Epithelial cell of esophagus (primary cell): ENCODE measurements at regions not wholly inside any gene's neighbourhood (a gene's known extent, or its start where the extent isn't known, plus 50 kb on each side); places are given as distances from the start of the nearest gene placed in this dataset.

Experiments used
- DNase-seq: peaks from one replicate; pipeline ENCODE4 v3.0.0; 2010; ENCODE audit warnings: low read depth
- H3K4me3 ChIP-seq: 2 replicates; pipeline ENCODE4 v1.5.1; 2011; ENCODE audit warnings: mild to moderate bottlenecking, low read length, control low read depth
- TF ChIP-seq, protein P1 (sequence below): IDR thresholded peaks from 2 replicates; pipeline ENCODE4 v1.5.1; 2011; ENCODE audit warnings: low read depth, mild to moderate bottlenecking, low read length, control low read depth, inconsistent platforms; ENCODE audit not compliant: insufficient read depth; ENCODE audit errors: missing control alignments

DNA sequence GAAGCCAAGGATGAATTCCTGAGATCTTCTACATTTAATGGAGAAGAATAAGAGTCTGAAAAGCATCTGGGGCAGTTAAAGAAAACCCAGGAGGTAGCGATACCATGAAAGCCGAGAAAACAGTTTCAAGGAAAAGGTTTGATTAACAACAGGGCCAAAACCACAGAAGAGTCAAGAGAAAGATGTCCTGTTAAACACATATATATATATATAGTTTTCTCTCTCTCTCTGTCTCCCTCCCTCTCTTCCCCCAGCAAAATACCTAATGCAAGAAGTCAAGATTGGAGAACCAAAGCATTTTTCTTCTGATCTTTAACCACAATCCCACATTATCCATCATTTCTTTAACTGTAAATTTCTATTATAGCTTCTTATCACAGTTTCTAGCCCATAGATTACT is 261.4 kb downstream of the SNX13 start:
- DNase-seq: no peak
- H3K4me3 ChIP-seq: no peak overlapping the region
- TF ChIP-seq, protein P1, sequence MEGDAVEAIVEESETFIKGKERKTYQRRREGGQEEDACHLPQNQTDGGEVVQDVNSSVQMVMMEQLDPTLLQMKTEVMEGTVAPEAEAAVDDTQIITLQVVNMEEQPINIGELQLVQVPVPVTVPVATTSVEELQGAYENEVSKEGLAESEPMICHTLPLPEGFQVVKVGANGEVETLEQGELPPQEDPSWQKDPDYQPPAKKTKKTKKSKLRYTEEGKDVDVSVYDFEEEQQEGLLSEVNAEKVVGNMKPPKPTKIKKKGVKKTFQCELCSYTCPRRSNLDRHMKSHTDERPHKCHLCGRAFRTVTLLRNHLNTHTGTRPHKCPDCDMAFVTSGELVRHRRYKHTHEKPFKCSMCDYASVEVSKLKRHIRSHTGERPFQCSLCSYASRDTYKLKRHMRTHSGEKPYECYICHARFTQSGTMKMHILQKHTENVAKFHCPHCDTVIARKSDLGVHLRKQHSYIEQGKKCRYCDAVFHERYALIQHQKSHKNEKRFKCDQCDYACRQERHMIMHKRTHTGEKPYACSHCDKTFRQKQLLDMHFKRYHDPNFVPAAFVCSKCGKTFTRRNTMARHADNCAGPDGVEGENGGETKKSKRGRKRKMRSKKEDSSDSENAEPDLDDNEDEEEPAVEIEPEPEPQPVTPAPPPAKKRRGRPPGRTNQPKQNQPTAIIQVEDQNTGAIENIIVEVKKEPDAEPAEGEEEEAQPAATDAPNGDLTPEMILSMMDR: no peak

DNA sequence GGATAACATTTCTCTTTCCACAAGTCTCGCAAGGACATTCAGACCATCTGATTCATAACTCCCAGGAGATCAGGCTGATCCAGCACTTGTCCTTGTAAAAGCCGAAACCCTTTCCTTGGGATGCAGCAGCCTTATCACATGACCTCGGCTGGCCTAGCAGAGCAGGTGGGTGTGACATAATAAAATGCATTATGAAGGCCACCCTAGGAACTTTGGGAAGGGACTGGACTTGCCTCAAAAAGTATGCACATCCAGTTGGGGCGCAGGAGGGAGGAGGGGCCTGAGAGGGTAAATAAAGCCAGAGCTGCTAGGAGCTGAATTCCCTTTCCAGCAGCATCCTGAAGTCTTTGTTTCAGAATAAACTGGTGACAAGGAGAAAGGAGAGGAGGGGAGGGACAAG is 260.8 kb downstream of the SNX13 start:
- TF ChIP-seq, protein P1: no peak
- H3K4me3 ChIP-seq: no peak overlapping the region
- no peak for DNase-seq

DNA sequence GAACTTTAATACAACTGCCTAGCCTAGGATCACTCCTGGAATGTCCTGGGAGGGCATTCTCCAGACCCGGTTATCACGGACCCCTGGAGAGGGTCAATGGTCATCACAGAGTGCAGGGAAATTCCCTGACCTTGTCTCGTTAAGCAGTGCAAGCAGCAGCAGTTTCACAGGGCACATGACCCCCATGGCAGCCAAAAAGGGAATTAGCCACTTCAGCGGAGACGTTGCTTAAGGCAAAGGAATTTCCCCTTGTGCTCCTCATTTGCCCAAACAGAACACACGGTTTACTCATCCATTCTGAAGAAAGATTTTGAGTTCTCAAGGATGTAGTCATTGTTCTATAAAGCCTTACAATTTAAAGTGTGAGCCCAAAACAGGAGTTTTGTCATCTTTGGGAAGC is 260.3 kb downstream of the SNX13 start:
- TF ChIP-seq, protein P1: no peak
- peak; percentile 93 for DNase-seq
- H3K4me3 ChIP-seq: no peak overlapping the region

DNA sequence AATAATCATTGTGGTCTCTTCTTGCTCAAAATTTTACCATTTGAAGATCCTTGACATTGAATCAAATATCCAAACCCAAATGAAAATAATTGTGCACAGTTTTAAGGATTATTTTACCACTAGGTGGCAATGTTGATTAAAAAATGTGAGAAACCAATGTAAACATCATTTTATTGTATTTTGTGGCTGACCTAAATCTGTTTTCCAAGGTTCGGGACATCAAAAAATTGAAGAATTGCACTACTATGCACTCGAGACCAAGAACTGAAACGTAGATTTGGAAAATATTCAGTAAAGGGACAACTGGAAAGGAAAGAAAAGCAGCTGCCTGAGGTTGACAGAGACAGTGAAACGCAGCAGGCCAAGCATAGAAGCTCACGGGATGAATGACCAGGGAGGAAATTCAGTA is 259.3 kb downstream of the SNX13 start:
- peak; percentile 54 for DNase-seq
- no peak overlapping the region for H3K4me3 ChIP-seq

DNA sequence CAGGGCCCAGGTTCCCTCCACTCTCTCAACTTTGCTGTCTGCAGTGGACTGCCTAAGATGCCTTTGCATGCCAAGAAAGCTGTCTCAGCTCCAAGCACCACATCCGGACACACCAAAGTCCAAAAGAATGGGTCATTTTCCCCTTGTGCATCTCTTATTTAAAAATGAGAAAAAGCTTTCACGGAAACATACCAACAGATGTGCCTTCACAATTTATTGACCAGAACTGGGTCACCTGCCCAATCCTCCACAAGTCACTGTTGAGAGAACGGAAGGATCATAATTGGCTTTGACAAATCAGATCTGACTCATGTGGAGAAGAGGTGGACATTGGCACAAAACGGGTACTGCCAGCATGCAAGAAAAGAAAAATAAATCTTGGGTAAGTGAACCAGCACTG is 258.3 kb downstream of the SNX13 start:
- H3K4me3 ChIP-seq: no peak overlapping the region
- no peak for DNase-seq
- TF ChIP-seq, protein P1: no peak

More for the DNA sequence above, 259.3 kb downstream of the SNX13 start:
- TF ChIP-seq, protein P1: peak; percentile 34

DNA sequence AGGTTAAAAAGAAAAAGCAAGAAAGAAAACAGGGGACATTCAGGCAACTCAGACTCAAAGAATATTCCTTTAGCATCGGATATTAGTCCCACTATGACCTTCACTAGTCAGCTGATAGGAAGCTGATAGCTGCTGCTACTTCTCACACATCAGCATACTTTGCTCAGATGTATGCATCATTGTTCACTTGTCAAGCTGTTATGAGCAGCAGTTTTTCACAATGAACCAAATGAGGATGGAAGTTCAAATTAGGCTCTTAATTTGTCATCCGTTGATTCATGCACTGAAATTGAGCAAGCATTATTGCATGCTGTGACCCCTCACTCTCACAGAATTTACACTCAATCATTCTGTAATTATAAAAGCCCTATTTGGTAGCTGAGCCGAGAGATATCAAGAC is 257.7 kb downstream of the SNX13 start:
- DNase-seq: peak; percentile 48
- no peak overlapping the region for H3K4me3 ChIP-seq
- TF ChIP-seq, protein P1: no peak

DNA sequence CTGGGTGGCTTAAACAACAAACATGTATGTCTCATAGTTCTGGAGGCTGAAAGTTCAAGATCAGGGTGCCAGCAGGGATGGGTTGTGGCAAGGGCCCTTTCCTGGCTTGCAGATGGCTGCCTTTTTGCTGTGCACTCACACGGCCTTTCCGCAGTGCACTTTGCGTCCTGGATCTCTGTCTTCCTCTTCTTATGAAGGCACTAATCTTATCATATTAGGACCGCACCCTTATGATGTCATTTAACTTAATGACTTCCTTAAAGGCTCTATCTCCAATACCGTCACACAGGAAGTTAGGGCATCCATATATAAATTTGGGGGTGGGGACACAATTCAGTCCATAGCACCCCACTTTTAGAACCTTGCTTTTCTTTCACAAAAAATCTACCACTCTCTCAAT is 255.2 kb downstream of the SNX13 start:
- DNase-seq: no peak
- TF ChIP-seq, protein P1: no peak
- no peak overlapping the region for H3K4me3 ChIP-seq
